OCI-LY3 (cell line): ENCODE measurements at regions not wholly inside any gene's neighbourhood (a gene's known extent, or its start where the extent isn't known, plus 50 kb on each side); places are given as distances from the start of the nearest gene placed in this dataset.

Source experiments
- H2AFZ ChIP-seq: fragments of 200-600, 300-600 bp; shearing (Covaris generic); 2 replicates; pipeline ENCODE4 v1.6.0; 2014; ENCODE audit warnings: antibody characterized with exemption, low read depth, low read length
- H3K27ac ChIP-seq: fragments of 200-600, 300-600 bp; sonication (generic); 2 replicates; pipeline ENCODE4 v1.5.1; 2014; ENCODE audit warnings: mild to moderate bottlenecking, low read length, moderate library complexity, mixed read lengths
- H3K27me3 ChIP-seq: fragments of 200-600, 300-600 bp; sonication (generic); 2 replicates; pipeline ENCODE4 v1.6.1; 2014; ENCODE audit warnings: low read depth, low read length, mixed read lengths
- H3K36me3 ChIP-seq: fragments of 200-600, 300-600 bp; sonication (generic); replicated peaks from 2 replicates; pipeline ENCODE3; 2014; ENCODE audit warnings: low read depth, low read length, mixed read lengths
- H3K4me1 ChIP-seq: fragments of 300-600, 200-600 bp; sonication (generic); 2 replicates; pipeline ENCODE4 v1.6.1; 2014; ENCODE audit warnings: low read length, mixed read lengths
- H3K4me2 ChIP-seq: fragments of 200-600, 300-600 bp; sonication (generic); 2 replicates; pipeline ENCODE4 v1.6.1; 2014; ENCODE audit warnings: low read length, mixed read lengths
- H3K4me3 ChIP-seq: fragments of 300-600, 200-600 bp; sonication (generic); 2 replicates; pipeline ENCODE4 v1.5.1; 2014; ENCODE audit warnings: antibody characterized with exemption, mild to moderate bottlenecking, low read length, moderate library complexity
- H3K79me2 ChIP-seq: fragments of 300-600, 200-600 bp; shearing (Covaris generic); 2 replicates; pipeline ENCODE4 v1.6.1; 2014; ENCODE audit warnings: mild to moderate bottlenecking, low read length, mixed read lengths
- H3K9ac ChIP-seq: fragments of 300-600, 200-600 bp; shearing (Covaris generic); 2 replicates; pipeline ENCODE4 v1.6.0; 2014; ENCODE audit warnings: mild to moderate bottlenecking, low read length, moderate library complexity
- H3K9me3 ChIP-seq: fragments of 200-600, 300-600 bp; shearing (Covaris generic); 2 replicates; pipeline ENCODE4 v1.6.1; 2014; ENCODE audit warnings: low read length, mixed read lengths; ENCODE audit not compliant: insufficient read depth
- H4K20me1 ChIP-seq: fragments of 200-600, 300-600 bp; sonication (generic); 2 replicates; pipeline ENCODE4 v1.6.1; 2016; ENCODE audit warnings: low read length, mixed read lengths; ENCODE audit not compliant: insufficient read depth
- CTCF ChIP-seq: fragments of 200-600, 300-600 bp; sonication (generic); IDR thresholded peaks from 2 replicates; pipeline ENCODE4 v1.5.1; 2014; ENCODE audit warnings: antibody characterized with exemption, low read length, low read depth
- EZH2phosphoT487 ChIP-seq: fragments of 200-600 bp; shearing (Covaris generic); IDR thresholded peaks from 2 replicates; pipeline ENCODE4 v1.6.1; 2018; ENCODE audit warnings: antibody characterized with exemption, mixed run types, low read depth

GRCh38 chr12:89038831-89039512, 313.3 kb downstream of the DUSP6 start:
- Histone ChIP-seq H3K4me3 (no peak overlapping the region), H2AFZ (no peak overlapping the region), H3K4me1 (peaks cover 8% of the 10 kb centered on the region), H3K36me3 (no peaks in the 10 kb centered on the region), H3K27ac (no peak overlapping the region), H3K27me3 (0 out of 2 replicates have a peak, but pooled peaks cover 6% of the 10 kb centered on the region), H3K4me2 (no peak overlapping the region), H4K20me1 (no peaks in the 10 kb centered on the region), H3K9ac (no peak overlapping the region), H3K79me2 (no peaks in the 10 kb centered on the region), H3K9me3 (no peaks in the 10 kb centered on the region)
- TF ChIP-seq EZH2phosphoT487: no peak
- no peak for TF ChIP-seq CTCF

DNA sequence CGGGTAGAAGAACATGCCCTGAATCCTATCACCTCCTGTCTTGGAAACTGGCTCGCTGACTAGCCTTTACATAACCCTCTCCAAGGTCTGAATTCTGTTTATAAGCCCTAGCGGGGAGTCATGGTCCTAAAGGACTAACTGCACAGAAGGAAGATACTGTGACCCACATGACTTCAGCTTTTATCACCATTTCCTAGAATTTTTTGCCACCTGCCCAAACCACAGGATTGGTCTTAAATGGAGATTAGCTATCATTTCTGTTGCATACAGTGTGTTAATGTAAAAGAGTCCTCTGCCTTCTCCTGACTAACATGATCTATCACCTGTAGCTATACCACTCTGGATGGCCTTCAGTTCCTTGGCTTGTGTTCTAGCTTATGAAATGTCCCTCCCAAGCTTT, 319.2 kb downstream of the DUSP6 start:
- Histone ChIP-seq H3K79me2 (no peaks in the 10 kb centered on the region), H2AFZ (no peak overlapping the region), H3K4me2 (no peak overlapping the region), H4K20me1 (no peaks in the 10 kb centered on the region), H3K9ac (no peak overlapping the region), H3K27me3 (0 out of 2 replicates have a peak, but pooled peaks cover 6% of the 10 kb centered on the region), H3K4me3 (no peak overlapping the region), H3K9me3 (no peaks in the 10 kb centered on the region), H3K27ac (no peak overlapping the region), H3K36me3 (no peaks in the 10 kb centered on the region), H3K4me1 (no peaks in the 10 kb centered on the region)
- TF ChIP-seq EZH2phosphoT487: no peak
- TF ChIP-seq CTCF: no peak

DNA sequence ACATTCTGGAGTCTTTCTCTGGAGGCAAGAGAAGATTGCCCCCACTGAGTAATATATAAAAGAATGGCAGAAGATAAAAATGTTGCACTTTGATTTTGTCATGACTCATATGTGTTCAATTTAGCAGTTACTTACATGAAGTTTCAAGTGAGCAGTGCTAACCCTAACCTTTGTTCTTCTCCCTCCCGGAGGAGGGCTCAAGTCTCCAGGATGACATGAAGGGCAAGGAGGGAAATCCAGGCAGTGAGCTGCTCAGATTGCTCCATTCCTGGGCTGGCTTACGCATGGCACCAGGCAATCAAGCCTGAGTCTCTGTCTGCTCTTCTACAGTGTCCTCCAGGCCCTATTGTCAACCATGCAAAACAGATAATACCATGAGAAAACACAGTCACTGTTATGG, 322.3 kb downstream of the DUSP6 start:
- H3K36me3 ChIP-seq: no peaks in the 10 kb centered on the region
- H3K9me3 ChIP-seq: no peaks in the 10 kb centered on the region
- H3K4me2 ChIP-seq: no peak overlapping the region
- no peak overlapping the region for H3K27ac ChIP-seq
- no peak overlapping the region for H3K9ac ChIP-seq
- H4K20me1 ChIP-seq: no peaks in the 10 kb centered on the region
- no peak overlapping the region for H3K4me3 ChIP-seq
- TF ChIP-seq EZH2phosphoT487 (no peak), CTCF (no peak)
- H3K4me1 ChIP-seq: no peaks in the 10 kb centered on the region
- H2AFZ ChIP-seq: no peak overlapping the region
- no peaks in the 10 kb centered on the region for H3K79me2 ChIP-seq
- 0 out of 2 replicates have a peak, but pooled peaks cover 3% of the 10 kb centered on the region for H3K27me3 ChIP-seq

DNA sequence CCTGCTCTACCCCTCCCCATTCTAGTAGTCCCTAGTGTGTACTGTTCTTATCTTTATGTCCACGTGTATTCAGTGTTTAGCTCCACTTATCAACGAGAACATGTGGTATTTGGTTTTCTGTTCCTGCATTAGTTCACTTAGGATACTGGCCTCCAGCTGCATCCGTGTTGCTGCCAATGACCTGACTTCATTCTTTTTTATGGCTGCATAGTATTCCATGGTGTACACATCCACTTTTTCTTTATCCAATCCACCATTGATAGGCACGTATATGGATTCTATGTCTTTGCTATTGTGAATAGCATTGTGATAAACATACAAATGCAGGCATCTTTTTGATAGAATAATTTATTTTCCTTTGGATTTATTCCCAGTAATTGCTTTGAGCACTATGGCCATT, 327.7 kb downstream of the DUSP6 start:
- TF ChIP-seq EZH2phosphoT487 (no peak), CTCF (no peak)
- 0 out of 2 replicates have a peak, but pooled peaks cover 3% of the 10 kb centered on the region for H3K4me1 ChIP-seq
- H3K79me2 ChIP-seq: no peaks in the 10 kb centered on the region
- H3K9me3 ChIP-seq: no peaks in the 10 kb centered on the region
- no peaks in the 10 kb centered on the region for H3K36me3 ChIP-seq
- no peak overlapping the region for H3K4me2 ChIP-seq
- H3K27me3 ChIP-seq: 0 out of 2 replicates have a peak, but pooled peaks cover 3% of the 10 kb centered on the region
- H2AFZ ChIP-seq: no peak overlapping the region
- no peak overlapping the region for H3K9ac ChIP-seq
- H4K20me1 ChIP-seq: no peaks in the 10 kb centered on the region
- no peak overlapping the region for H3K4me3 ChIP-seq
- H3K27ac ChIP-seq: no peak overlapping the region
